Vagina (tissue), 2 donors: ENCODE measurements at regions not wholly inside any gene's neighbourhood (a gene's known extent, or its start where the extent isn't known, plus 50 kb on each side); places are given as distances from the start of the nearest gene placed in this dataset.

Source experiments
- DNase-seq, 2 donors: peaks; one replicate each; pipeline ENCODE4 v3.0.0-alpha.2; 2017; ENCODE audit errors: extremely low spot score in 2 of 2
- H3K27ac ChIP-seq: fragments of 200-600 bp; sonication (generic); one replicate; pipeline ENCODE4 v1.5.1; 2019
- H3K27me3 ChIP-seq: fragments of 200-600 bp; sonication (generic); one replicate; pipeline ENCODE4 v1.5.1; 2019
- H3K36me3 ChIP-seq, 2 donors: fragments of 200-600 bp; sonication (generic); one replicate each; pipeline ENCODE4 v1.5.1; 2017 to 2019
- H3K4me1 ChIP-seq: fragments of 200-600 bp; sonication (generic); one replicate; pipeline ENCODE4 v1.5.1; 2019
- H3K4me3 ChIP-seq, 2 donors: fragments of 200-600 bp; sonication (generic); 1 replicate in 1 of 2; 2 replicates in 1 of 2; pipeline ENCODE4 v1.5.1; 2016 to 2019
- H3K9me3 ChIP-seq: fragments of 200-600 bp; sonication (generic); one replicate; pipeline ENCODE4 v1.5.1; 2019
- POLR2A ChIP-seq, 2 donors: fragments of 450-650 bp; IDR thresholded peaks; one replicate each; pipeline ENCODE4 v1.6.1; 2017; ENCODE audit warnings: antibody characterized with exemption in 2 of 2, mild to moderate bottlenecking in 2 of 2, moderate library complexity in 2 of 2
- POLR2AphosphoS5 ChIP-seq, 2 donors: sonication (generic); formaldehyde crosslinking; IDR thresholded peaks; one replicate each; pipeline ENCODE4 v1.9.0; 2017; ENCODE audit warnings: antibody characterized with exemption in 2 of 2, mild to moderate bottlenecking in 2 of 2, low read depth in 1 of 2; ENCODE audit not compliant: insufficient read depth in 1 of 2
- intact Hi-C: fragments of 100-400 bp; cut with DNase I; formaldehyde crosslinking; loops from one replicate; pipeline ENCODE4 v1.15.1; 2023
- TF ChIP-seq, protein P1 (sequence below), 3 experiments: fragments of 450-650 bp in 2 of 3; fragments of 200-600 bp in 1 of 3; sonication (generic) in 1 of 3; IDR thresholded peaks; one replicate each; pipeline ENCODE4 v1.5.1; 2017 to 2019; ENCODE audit warnings: antibody characterized with exemption in 3 of 3, mild to moderate bottlenecking in 2 of 3, moderate library complexity in 2 of 3

- Histone ChIP-seq H3K27ac (no peak overlapping the region), H3K27me3 (no peaks in the 10 kb centered on the region), H3K4me3 (no peak overlapping the region), H3K36me3 (no peaks in the 10 kb centered on the region), H3K4me1 (no peaks in the 10 kb centered on the region), H3K9me3 (no peaks in the 10 kb centered on the region)
- no peak for DNase-seq
- TF ChIP-seq POLR2A (IDR thresholded peaks at IDR 0.05) (no peak), POLR2AphosphoS5 (IDR thresholded peaks at IDR 0.05; ENCODE audit: insufficient read depth in 1 of 2, low read depth in 1 of 2) (no peak)
- TF ChIP-seq, protein P1, sequence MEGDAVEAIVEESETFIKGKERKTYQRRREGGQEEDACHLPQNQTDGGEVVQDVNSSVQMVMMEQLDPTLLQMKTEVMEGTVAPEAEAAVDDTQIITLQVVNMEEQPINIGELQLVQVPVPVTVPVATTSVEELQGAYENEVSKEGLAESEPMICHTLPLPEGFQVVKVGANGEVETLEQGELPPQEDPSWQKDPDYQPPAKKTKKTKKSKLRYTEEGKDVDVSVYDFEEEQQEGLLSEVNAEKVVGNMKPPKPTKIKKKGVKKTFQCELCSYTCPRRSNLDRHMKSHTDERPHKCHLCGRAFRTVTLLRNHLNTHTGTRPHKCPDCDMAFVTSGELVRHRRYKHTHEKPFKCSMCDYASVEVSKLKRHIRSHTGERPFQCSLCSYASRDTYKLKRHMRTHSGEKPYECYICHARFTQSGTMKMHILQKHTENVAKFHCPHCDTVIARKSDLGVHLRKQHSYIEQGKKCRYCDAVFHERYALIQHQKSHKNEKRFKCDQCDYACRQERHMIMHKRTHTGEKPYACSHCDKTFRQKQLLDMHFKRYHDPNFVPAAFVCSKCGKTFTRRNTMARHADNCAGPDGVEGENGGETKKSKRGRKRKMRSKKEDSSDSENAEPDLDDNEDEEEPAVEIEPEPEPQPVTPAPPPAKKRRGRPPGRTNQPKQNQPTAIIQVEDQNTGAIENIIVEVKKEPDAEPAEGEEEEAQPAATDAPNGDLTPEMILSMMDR (IDR thresholded peaks at IDR 0.05), result no peak
- intact Hi-C loops, result no loop called here
Observed at GRCh38 chr1:68745451-68745850, 248.6 kb upstream of the DEPDC1 start.

- intact Hi-C loops, result no loop called here
- no peak overlapping the region for H3K27ac ChIP-seq
- H3K27me3 ChIP-seq, result no peaks in the 10 kb centered on the region
- TF ChIP-seq POLR2AphosphoS5 (IDR thresholded peaks at IDR 0.05; ENCODE audit: insufficient read depth in 1 of 2, low read depth in 1 of 2) (no peak), POLR2A (IDR thresholded peaks at IDR 0.05) (no peak)
- TF ChIP-seq, protein P1 (IDR thresholded peaks at IDR 0.05), result no peak
- H3K9me3 ChIP-seq, result no peaks in the 10 kb centered on the region
- no peak overlapping the region for H3K4me3 ChIP-seq
- H3K36me3 ChIP-seq, result no peaks in the 10 kb centered on the region
- H3K4me1 ChIP-seq, result no peaks in the 10 kb centered on the region
- DNase-seq, result no peak
Observed at GRCh38 chr1:68746378-68746777, 249.5 kb upstream of the DEPDC1 start.

DNA sequence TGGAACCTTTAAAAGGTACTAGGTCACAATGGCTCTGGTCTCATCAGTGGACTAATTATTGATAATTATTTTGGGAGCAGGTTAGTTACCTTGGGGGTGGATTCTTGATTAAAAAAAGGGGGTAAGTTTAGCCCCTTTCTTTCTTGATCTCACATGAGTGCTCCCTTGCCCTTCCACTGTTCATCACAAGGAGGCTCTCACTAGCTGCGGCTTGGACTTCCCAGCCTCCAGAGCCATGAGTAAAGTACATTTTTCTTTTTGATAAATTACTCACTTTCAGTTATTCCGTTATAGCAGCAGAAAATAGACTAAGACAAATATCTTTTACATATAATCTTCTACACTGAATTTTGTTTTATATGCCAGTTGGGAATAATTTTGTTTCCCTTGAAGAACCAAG lies 254.8 kb upstream of the DEPDC1 start:
- TF ChIP-seq, protein P1 (IDR thresholded peaks at IDR 0.05), result no peak
- TF ChIP-seq POLR2AphosphoS5 (IDR thresholded peaks at IDR 0.05; ENCODE audit: insufficient read depth in 1 of 2, low read depth in 1 of 2), result no peak
- TF ChIP-seq POLR2A (IDR thresholded peaks at IDR 0.05), result no peak
- H3K27me3 ChIP-seq, result no peaks in the 10 kb centered on the region
- intact Hi-C loops, result no loop called here
- no peaks in the 10 kb centered on the region for H3K4me1 ChIP-seq
- H3K36me3 ChIP-seq, result no peaks in the 10 kb centered on the region
- no peaks in the 10 kb centered on the region for H3K9me3 ChIP-seq
- H3K27ac ChIP-seq, result no peak overlapping the region
- H3K4me3 ChIP-seq, result no peak overlapping the region
- no peak for DNase-seq

GRCh38 chr1:68758666-68759209 lies 261.9 kb upstream of the DEPDC1 start:
- Histone ChIP-seq H3K4me1 (no peaks in the 10 kb centered on the region), H3K9me3 (no peaks in the 10 kb centered on the region), H3K4me3 (no peak overlapping the region), H3K27ac (no peak overlapping the region), H3K27me3 (no peaks in the 10 kb centered on the region), H3K36me3 (no peaks in the 10 kb centered on the region)
- DNase-seq, result no peak
- intact Hi-C loops, result no loop called here
- TF ChIP-seq POLR2AphosphoS5 (IDR thresholded peaks at IDR 0.05; ENCODE audit: insufficient read depth in 1 of 2, low read depth in 1 of 2), result no peak
- TF ChIP-seq POLR2A (IDR thresholded peaks at IDR 0.05), result no peak
- TF ChIP-seq, protein P1 (IDR thresholded peaks at IDR 0.05), result no peak

DNA sequence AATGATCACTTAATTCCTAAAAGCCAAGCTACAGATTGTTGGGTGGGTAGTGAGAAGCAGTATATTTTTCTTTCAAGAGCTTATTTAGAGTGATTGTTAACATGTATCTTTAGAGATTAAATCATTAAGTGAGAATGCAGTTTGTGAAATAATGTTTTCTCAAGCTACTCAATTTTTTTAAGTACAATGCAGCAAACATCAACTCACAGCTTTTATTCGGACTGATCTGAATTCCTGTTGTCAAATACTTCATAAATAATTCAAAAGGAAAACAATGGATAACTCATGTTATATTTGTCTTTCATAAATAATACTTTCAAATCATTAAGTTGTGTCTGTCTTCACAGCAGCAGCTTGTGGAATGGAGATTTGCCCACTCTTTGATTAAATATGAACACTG lies 271.1 kb upstream of the DEPDC1 start:
- DNase-seq, result no peak
- Histone ChIP-seq H3K36me3 (no peaks in the 10 kb centered on the region), H3K27ac (no peak overlapping the region), H3K27me3 (no peaks in the 10 kb centered on the region), H3K4me1 (no peaks in the 10 kb centered on the region), H3K4me3 (no peak overlapping the region), H3K9me3 (no peaks in the 10 kb centered on the region)
- intact Hi-C loops, result no loop called here
- TF ChIP-seq POLR2A (IDR thresholded peaks at IDR 0.05), result no peak
- TF ChIP-seq, protein P1 (IDR thresholded peaks at IDR 0.05), result no peak
- no peak for TF ChIP-seq POLR2AphosphoS5 (IDR thresholded peaks at IDR 0.05; ENCODE audit: insufficient read depth in 1 of 2, low read depth in 1 of 2)
